ENCODE measurements at regions not wholly inside any gene's neighbourhood (a gene's known extent, or its start where the extent isn't known, plus 50 kb on each side); places are given as distances from the start of the nearest gene placed in this dataset.

- Histone ChIP-seq H3T11ph (ENCODE audit: low read length) (no peak overlapping the region), H3K4me2 (ENCODE audit: insufficient read depth, insufficient read length, low read length) (no peak overlapping the region), H3K56ac (ENCODE audit: insufficient read length, low read depth, low read length) (no peak overlapping the region), H3K79me1 (ENCODE audit: insufficient read depth, low read depth, low read length, poor library complexity, severe bottlenecking) (no peaks in the 10 kb centered on the region), H3K27me3 (ENCODE audit: insufficient read depth, low read length) (no peaks in the 10 kb centered on the region), H4K5ac (ENCODE audit: insufficient read length, low read depth, low read length) (no peak overlapping the region), H3K4ac (ENCODE audit: low read depth, low read length) (no peak overlapping the region), H3K23me2 (ENCODE audit: insufficient read length, low read depth, low read length, poor library complexity, severe bottlenecking) (no peaks in the 10 kb centered on the region), H2BK5ac (ENCODE audit: insufficient read length, low read length) (no peak overlapping the region), H2AK5ac (ENCODE audit: insufficient read length, low read length) (no peak overlapping the region), H3K79me2 (ENCODE audit: insufficient read depth, low read length) (no peaks in the 10 kb centered on the region), H4K8ac (replicated peaks; ENCODE audit: insufficient read length, low read depth, low read length) (no peak overlapping the region), H3K23ac (ENCODE audit: insufficient read length, low read depth, low read length) (no peak overlapping the region), H3K4me1 (ENCODE audit: insufficient read depth, low read length) (no peaks in the 10 kb centered on the region), H4K20me1 (ENCODE audit: control insufficient read depth, insufficient read depth, insufficient read length) (no peaks in the 10 kb centered on the region), H2BK12ac (ENCODE audit: insufficient read length, low read depth, low read length) (no peak overlapping the region), H3K9ac (ENCODE audit: extremely low read depth, insufficient read length, low read length) (no peak overlapping the region), H3K27ac (ENCODE audit: insufficient read length, low read depth, low read length) (no peak overlapping the region), H3K9me3 (ENCODE audit: control insufficient read depth, low read depth, low read length) (no peaks in the 10 kb centered on the region), H2BK20ac (ENCODE audit: low read depth, low read length, poor library complexity, severe bottlenecking) (no peak overlapping the region), H3K18ac (ENCODE audit: insufficient read length, low read depth, low read length) (no peak overlapping the region), H3K14ac (ENCODE audit: insufficient read depth, low read length) (no peak overlapping the region), H2BK120ac (ENCODE audit: low read depth, low read length, poor library complexity, severe bottlenecking) (no peak overlapping the region), H2AFZ (ENCODE audit: low read length) (no peak overlapping the region), H2BK15ac (ENCODE audit: low read depth, low read length) (no peak overlapping the region), H4K91ac (ENCODE audit: insufficient read length, low read depth, low read length) (no peak overlapping the region)
- H3K27me3 Mint-ChIP-seq (ENCODE audit: low read depth): no peaks in the 10 kb centered on the region
- peaks cover 3 to 7% of the 10 kb centered on the region in 2 experiments for H3K4me1 Mint-ChIP-seq
- H3K4me3 Mint-ChIP-seq: no peak overlapping the region
- no CpG with 5 or more reads among the region's 1 CpG for WGBS (ENCODE audit: extremely low coverage, insufficient read length, low lambda C conversion rate)
- H3K9me3 Mint-ChIP-seq: no peaks in the 10 kb centered on the region
- DNase-seq: no peak
- TF ChIP-seq, protein P1, sequence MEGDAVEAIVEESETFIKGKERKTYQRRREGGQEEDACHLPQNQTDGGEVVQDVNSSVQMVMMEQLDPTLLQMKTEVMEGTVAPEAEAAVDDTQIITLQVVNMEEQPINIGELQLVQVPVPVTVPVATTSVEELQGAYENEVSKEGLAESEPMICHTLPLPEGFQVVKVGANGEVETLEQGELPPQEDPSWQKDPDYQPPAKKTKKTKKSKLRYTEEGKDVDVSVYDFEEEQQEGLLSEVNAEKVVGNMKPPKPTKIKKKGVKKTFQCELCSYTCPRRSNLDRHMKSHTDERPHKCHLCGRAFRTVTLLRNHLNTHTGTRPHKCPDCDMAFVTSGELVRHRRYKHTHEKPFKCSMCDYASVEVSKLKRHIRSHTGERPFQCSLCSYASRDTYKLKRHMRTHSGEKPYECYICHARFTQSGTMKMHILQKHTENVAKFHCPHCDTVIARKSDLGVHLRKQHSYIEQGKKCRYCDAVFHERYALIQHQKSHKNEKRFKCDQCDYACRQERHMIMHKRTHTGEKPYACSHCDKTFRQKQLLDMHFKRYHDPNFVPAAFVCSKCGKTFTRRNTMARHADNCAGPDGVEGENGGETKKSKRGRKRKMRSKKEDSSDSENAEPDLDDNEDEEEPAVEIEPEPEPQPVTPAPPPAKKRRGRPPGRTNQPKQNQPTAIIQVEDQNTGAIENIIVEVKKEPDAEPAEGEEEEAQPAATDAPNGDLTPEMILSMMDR (conservative IDR thresholded peaks at IDR 0.05): no peak
- peaks cover 3 to 21% (median 13%) of the 10 kb centered on the region in 3 experiments for H3K36me3 Mint-ChIP-seq (ENCODE audit: insufficient read depth in 1 of 3, low read depth in 3 of 3)
- H3K27ac Mint-ChIP-seq: no peak overlapping the region
These were observed 196.9 kb downstream of the ZIC5 start for GRCh38 chr13:99774644-99775043.

All from H9 (cell line).